SK-N-MC (cell line): ENCODE measurements at regions not wholly inside any gene's neighbourhood (a gene's known extent, or its start where the extent isn't known, plus 50 kb on each side); places are given as distances from the start of the nearest gene placed in this dataset.

Source experiments
- EZH2 ChIP-seq: fragments of 200-600 bp; sonication (generic); IDR thresholded peaks from one replicate; pipeline ENCODE4 v1.6.1; 2017; ENCODE audit warnings: antibody characterized with exemption
- FOXP2 ChIP-seq: optimal IDR thresholded peaks from 2 replicates; pipeline ENCODE3; 2011; ENCODE audit warnings: mild to moderate bottlenecking, moderate library complexity; ENCODE audit not compliant: insufficient read depth; ENCODE audit errors: extremely low read length, control extremely low read depth

DNA sequence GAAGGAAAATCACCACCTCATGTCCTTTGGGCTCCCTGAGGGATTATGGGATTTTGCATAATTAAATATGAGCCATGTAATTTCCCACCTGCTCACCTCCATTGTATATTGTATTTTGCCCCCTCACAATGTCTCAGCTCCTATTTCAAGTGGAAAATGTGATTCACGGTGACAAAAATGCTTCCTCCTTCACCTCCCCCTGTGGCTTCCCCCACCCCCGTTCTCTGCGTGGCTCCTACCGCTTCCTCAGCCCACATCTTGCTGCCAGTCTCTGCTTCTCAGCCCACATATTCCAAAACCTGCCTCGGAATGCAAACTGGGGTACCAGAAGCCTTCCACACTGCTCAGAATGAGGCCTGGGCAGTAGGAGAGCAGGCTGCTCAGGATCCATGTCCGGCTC is 394.5 kb upstream of the C16orf82 start:
- no peak for TF ChIP-seq FOXP2
- no peak for TF ChIP-seq EZH2
